ENCODE measurements at regions not wholly inside any gene's neighbourhood (a gene's known extent, or its start where the extent isn't known, plus 50 kb on each side); places are given as distances from the start of the nearest gene placed in this dataset.
"Not testable (repeated sequence)": the region's sequence is repeated elsewhere in the genome, so short reads cannot be mapped to it uniquely, and the experiment has no call there.

- peaks cover 3% of the 10 kb centered on the region for H3K9me3 Mint-ChIP-seq
- no peak for DNase-seq
- H3K36me3 Mint-ChIP-seq (ENCODE audit: low read depth) = no peaks in the 10 kb centered on the region
- H3K27ac Mint-ChIP-seq = no peak overlapping the region
- CTCF ChIA-PET = interaction anchor here (0.7 kb wide), 1 partner anchor 631 kb away, joined by 3 read pairs; no protein-coding TSS in a partner anchor
- H3K27me3 Mint-ChIP-seq (ENCODE audit: low read depth) = peaks cover 6% of the 10 kb centered on the region
- peaks cover 12% of the 10 kb centered on the region for H3K4me1 Mint-ChIP-seq (ENCODE audit: low read depth)
- intact Hi-C loops (cut with micrococcal nuclease) = loop anchor here (5.0 kb wide), 1 partner anchor 148 kb away; no protein-coding TSS in a partner anchor
- no peak overlapping the region for H3K4me3 Mint-ChIP-seq
Measured at GRCh38 chr13:48583859-48584311, 51.0 kb upstream of the RCBTB2 start.

- intact Hi-C loops (cut with micrococcal nuclease) = no loop called here
- no peaks in the 10 kb centered on the region for H3K36me3 Mint-ChIP-seq (ENCODE audit: low read depth)
- peaks cover 10% of the 10 kb centered on the region for H3K4me1 Mint-ChIP-seq (ENCODE audit: low read depth)
- CTCF ChIA-PET = no interaction called here
- H3K4me3 Mint-ChIP-seq = no peak overlapping the region
- H3K27ac Mint-ChIP-seq = no peak overlapping the region
- no peak for DNase-seq
- H3K9me3 Mint-ChIP-seq = peaks cover 3% of the 10 kb centered on the region
- peaks cover 6% of the 10 kb centered on the region for H3K27me3 Mint-ChIP-seq (ENCODE audit: low read depth)
Measured at GRCh38 chr13:48585456-48585840, 52.6 kb upstream of the RCBTB2 start.

DNA sequence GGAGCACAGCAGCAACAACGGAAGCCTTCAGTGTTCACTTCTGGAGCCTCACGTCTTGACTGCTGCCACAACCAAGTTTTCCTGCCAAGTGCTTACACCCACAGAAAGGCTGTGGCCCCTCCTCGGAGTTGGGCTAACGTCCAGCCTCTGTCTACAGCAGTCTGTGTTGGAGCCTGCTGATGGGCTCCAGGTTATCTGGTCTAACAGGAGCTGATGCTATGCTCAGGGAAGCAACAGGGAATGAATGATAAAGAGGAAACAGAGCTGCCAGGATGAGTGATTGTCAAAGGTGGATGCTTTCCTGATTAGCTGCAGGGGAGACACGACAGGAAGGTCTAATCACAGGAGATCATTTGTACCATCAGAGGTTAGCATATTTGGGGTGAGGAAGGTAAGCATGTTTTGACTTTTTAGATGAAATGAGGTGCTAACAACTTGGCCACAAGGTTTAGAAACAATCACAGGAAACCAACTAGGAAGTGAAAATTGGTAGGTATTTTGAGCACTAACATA lies 53.8 kb upstream of the RCBTB2 start:
- Mint-ChIP-seq H3K4me3 (no peak overlapping the region), H3K27ac (no peak overlapping the region), H3K4me1 (ENCODE audit: low read depth) (peaks cover 10% of the 10 kb centered on the region), H3K36me3 (ENCODE audit: low read depth) (no peaks in the 10 kb centered on the region), H3K27me3 (ENCODE audit: low read depth) (peaks cover 6% of the 10 kb centered on the region), H3K9me3 (no peaks in the 10 kb centered on the region)
- no peak for DNase-seq
- intact Hi-C loops (cut with micrococcal nuclease) = no loop called here
- CTCF ChIA-PET = interaction anchor here (0.9 kb wide), 1 partner anchor 182 kb away, joined by 3 read pairs; no protein-coding TSS in a partner anchor

DNA sequence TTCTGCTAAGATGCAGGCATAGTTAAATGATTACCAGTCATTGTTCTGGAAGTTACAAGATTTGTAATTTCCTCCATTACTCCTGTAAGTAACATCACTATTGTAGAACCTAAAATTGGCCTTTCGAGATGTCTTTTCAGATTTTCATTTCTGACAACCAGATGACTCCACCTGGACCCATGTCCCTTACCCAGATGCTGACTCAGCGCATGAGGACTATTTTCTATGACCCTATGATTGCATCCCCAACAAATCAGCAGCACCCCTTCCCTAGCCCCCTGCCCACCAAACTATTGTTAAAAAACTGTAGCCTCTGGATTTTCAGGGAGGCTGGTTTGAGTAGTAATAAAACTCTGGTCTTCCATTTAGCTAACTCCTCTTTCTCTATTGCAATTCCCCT lies 55.2 kb upstream of the RCBTB2 start:
- intact Hi-C loops (cut with micrococcal nuclease) = no loop called here
- Mint-ChIP-seq H3K36me3 (ENCODE audit: low read depth) (no peaks in the 10 kb centered on the region), H3K4me1 (ENCODE audit: low read depth) (peaks cover 10% of the 10 kb centered on the region), H3K27ac (no peak overlapping the region), H3K9me3 (no peaks in the 10 kb centered on the region), H3K27me3 (ENCODE audit: low read depth) (peaks cover 3% of the 10 kb centered on the region), H3K4me3 (no peak overlapping the region)
- no peak for DNase-seq
- CTCF ChIA-PET = interaction anchor here (1.1 kb wide), 1 partner anchor 8 kb away, joined by 4 read pairs; no protein-coding TSS in a partner anchor

DNA sequence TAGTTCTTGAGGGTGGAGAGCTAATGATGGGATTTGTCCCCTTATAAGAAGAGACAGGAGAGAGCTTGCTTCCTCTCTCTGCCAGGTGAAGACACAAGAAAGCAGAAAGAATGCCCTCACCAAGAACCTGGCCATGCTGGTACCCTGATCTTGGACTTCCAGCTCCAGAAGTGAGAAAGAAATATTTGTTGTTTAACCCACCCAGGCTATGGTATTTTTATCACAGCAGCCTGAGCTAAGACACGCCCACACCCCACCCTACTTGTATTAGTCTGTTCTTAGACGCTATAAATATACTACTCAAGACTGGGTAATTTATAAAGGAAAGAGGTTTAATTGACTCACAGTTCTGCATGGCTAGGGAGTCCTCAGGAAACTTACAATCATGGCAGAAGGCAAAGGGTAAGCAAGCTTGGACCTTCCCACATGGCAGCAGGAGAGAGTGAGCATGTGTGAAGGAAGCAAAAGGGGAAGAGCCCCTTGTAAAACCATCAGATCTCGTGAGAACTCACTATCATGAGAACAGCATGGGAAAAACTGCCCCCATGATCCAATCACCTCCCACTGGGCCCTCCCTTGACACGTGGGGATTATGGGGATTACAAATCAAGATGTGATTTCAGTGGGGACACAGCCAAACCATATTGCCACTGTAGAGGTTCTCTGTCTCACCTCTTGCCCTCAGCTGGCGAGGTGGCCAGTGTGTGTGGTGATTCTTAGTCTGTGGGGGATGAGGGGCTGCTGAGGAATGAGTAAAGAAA lies 57.4 kb upstream of the RCBTB2 start:
- no peaks in the 10 kb centered on the region for H3K27me3 Mint-ChIP-seq (ENCODE audit: low read depth)
- CTCF ChIA-PET = interaction anchor here (0.6 to 1.4 kb wide), 2 partner anchors 10 to 15 kb away, joined by 3 to 6 read pairs; no protein-coding TSS in a partner anchor
- H3K9me3 Mint-ChIP-seq = no peaks in the 10 kb centered on the region
- peaks cover 10% of the 10 kb centered on the region for H3K4me1 Mint-ChIP-seq (ENCODE audit: low read depth)
- H3K4me3 Mint-ChIP-seq = no peak overlapping the region
- DNase-seq = no peak
- H3K27ac Mint-ChIP-seq = no peak overlapping the region
- intact Hi-C loops (cut with micrococcal nuclease) = loop anchor here (10.0 kb wide), 1 partner anchor 796 kb away; no protein-coding TSS in a partner anchor
- H3K36me3 Mint-ChIP-seq (ENCODE audit: low read depth) = no peaks in the 10 kb centered on the region

- not testable (repeated sequence) for DNase-seq; H3K4me3 Mint-ChIP-seq; H3K9me3 Mint-ChIP-seq; H3K4me1 Mint-ChIP-seq (ENCODE audit: low read depth); H3K27ac Mint-ChIP-seq; H3K27me3 Mint-ChIP-seq (ENCODE audit: low read depth); H3K36me3 Mint-ChIP-seq (ENCODE audit: low read depth)
- CTCF ChIA-PET = interaction anchor here (0.9 to 1.4 kb wide), 2 partner anchors 11 to 12 kb away, joined by 3 to 6 read pairs; no protein-coding TSS in a partner anchor
- intact Hi-C loops (cut with micrococcal nuclease) = loop anchor here (10.0 kb wide), 1 partner anchor 796 kb away; no protein-coding TSS in a partner anchor
Measured at GRCh38 chr13:48591124-48591872, 58.4 kb upstream of the RCBTB2 start.

DNA sequence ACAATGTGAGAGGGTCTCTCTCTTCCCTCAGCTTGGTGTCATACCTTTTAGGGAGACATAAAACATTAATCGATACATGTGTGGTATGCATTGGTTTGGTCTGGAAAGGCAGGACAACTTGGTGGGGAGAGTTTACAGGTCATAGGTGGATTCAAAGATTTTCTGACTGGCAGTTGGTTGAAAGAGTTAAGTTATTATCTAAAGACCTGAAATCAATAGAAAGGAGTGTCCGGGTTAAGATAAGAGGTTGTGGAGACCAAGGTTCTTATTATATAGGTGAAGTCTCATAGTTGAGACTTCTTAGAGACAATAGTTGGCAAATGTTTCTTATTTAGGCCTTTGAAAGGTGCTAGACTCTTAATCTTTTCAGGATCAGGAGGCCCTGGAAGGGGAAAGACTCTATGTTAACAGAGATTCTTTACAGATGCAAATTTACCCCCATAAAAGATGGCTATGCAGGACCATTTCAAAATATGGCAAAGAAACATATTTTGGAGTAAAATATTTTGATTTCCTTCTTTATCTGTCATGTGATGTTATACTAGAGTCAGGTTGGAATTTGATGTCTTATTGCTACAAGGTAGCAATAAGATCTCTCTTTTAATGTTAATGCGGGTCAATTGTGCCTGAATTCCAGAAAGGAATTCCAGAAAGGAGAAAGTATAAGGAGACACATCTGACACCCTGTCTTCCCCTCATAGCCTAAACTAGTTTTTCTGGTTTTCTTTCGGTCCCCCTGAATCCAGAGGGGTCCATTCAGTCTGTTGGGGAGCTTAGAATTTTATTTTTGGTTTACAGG lies 59.2 kb upstream of the RCBTB2 start:
- intact Hi-C loops (cut with micrococcal nuclease) = loop anchor here (10.0 kb wide), 1 partner anchor 797 kb away; no protein-coding TSS in a partner anchor
- Mint-ChIP-seq H3K27me3 (ENCODE audit: low read depth) (no peaks in the 10 kb centered on the region), H3K9me3 (no peaks in the 10 kb centered on the region), H3K4me3 (no peak overlapping the region), H3K27ac (no peak overlapping the region), H3K4me1 (ENCODE audit: low read depth) (no peaks in the 10 kb centered on the region), H3K36me3 (ENCODE audit: low read depth) (no peaks in the 10 kb centered on the region)
- CTCF ChIA-PET = interaction anchor here (0.8 to 2.8 kb wide), 4 partner anchors 12 to 260 kb away, joined by 3 to 22 read pairs (median 4); no protein-coding TSS in a partner anchor
- DNase-seq = no peak

DNA sequence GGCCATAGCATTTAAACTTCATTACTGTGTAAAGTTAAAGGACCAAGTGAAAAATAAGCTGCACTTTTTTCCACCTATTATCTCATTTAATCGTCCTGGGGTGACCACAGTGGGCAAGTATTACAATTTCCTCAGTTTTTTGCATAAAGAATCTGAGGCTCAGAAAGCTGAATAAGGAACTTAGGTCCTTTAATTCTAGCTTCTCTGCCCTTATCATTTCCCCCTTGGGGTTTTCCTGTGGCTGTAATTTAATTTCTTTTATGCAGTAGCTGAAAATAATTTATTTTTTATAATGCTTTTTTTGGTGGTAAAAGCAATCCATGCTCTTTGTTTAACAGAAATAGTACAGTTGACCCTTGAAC lies 59.8 kb upstream of the RCBTB2 start:
- H3K4me3 Mint-ChIP-seq = no peak overlapping the region

GRCh38 chr13:48593536-48593935 lies 60.2 kb upstream of the CYSLTR2 start:
- H3K9me3 Mint-ChIP-seq = no peaks in the 10 kb centered on the region
- H3K36me3 Mint-ChIP-seq (ENCODE audit: low read depth) = no peaks in the 10 kb centered on the region
- intact Hi-C loops (cut with micrococcal nuclease) = loop anchor here (10.0 kb wide), 1 partner anchor 799 kb away; no protein-coding TSS in a partner anchor
- CTCF ChIA-PET = interaction anchor here (0.9 to 2.8 kb wide), 5 partner anchors 138 to 261 kb away, joined by 3 to 22 read pairs (median 8); no protein-coding TSS in a partner anchor
- H3K4me3 Mint-ChIP-seq = no peak overlapping the region
- no peak overlapping the region for H3K27ac Mint-ChIP-seq
- no peaks in the 10 kb centered on the region for H3K4me1 Mint-ChIP-seq (ENCODE audit: low read depth)
- no peak for DNase-seq
- no peaks in the 10 kb centered on the region for H3K27me3 Mint-ChIP-seq (ENCODE audit: low read depth)

More for the DNA sequence above, 59.8 kb upstream of the RCBTB2 start:
- Mint-ChIP-seq H3K27me3 (ENCODE audit: low read depth) (no peaks in the 10 kb centered on the region), H3K36me3 (ENCODE audit: low read depth) (no peaks in the 10 kb centered on the region), H3K9me3 (no peaks in the 10 kb centered on the region), H3K4me1 (ENCODE audit: low read depth) (no peaks in the 10 kb centered on the region), H3K27ac (no peak overlapping the region)
- intact Hi-C loops (cut with micrococcal nuclease) = loop anchor here (10.0 kb wide), 1 partner anchor 798 kb away; no protein-coding TSS in a partner anchor
- DNase-seq = no peak
- CTCF ChIA-PET = interaction anchor here (0.6 to 2.8 kb wide), 4 partner anchors 139 to 260 kb away, joined by 3 to 22 read pairs (median 3); no protein-coding TSS in a partner anchor

DNA sequence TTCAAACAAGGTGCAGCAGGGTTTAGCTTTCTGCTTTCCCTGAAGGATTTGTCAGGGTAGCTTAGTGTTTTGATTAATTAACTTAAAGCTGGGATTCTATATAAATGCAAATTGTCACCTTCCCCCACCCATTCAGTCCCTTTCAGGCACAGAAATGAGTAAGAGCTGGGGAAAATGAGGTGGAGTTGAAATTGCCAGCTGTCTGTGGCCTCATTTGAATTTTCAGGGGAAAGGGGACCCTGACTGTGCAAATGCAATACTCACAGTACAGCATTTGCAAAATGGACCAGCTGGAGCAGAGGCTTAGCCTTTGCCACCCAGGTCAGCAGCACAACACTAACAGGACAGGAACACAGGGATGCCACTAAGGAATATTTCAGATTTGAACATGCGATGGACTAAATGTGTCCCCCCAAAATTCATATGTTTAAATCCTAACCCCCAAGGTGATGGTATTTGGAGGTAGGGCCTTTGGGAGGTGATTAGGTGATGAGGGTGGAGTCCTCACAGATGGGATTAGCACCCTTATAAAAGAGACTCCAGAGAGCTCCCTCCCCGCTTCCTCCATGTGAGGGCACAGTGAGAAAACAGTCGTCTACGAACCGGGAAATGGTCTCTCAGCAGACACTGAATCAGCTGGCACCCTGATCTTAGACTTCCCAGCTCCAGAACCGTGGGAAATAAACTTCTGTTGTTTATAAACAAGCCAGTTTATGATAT lies 59.5 kb upstream of the CYSLTR2 start:
- intact Hi-C loops (cut with micrococcal nuclease) = loop anchor here (2.0 to 10.0 kb wide), 2 partner anchors 59 to 799 kb away; partner anchors contain the start of gene CYSLTR2
- Mint-ChIP-seq H3K4me1 (ENCODE audit: low read depth) (no peaks in the 10 kb centered on the region), H3K36me3 (ENCODE audit: low read depth) (no peaks in the 10 kb centered on the region), H3K27ac (no peak overlapping the region), H3K4me3 (no peak overlapping the region), H3K27me3 (ENCODE audit: low read depth) (no peaks in the 10 kb centered on the region), H3K9me3 (no peaks in the 10 kb centered on the region)
- CTCF ChIA-PET = interaction anchor here (0.9 to 2.8 kb wide), 7 partner anchors 137 to 465 kb away, joined by 3 to 22 read pairs (median 8); no protein-coding TSS in a partner anchor
- no peak for DNase-seq

Data from activated naive CD4-positive, alpha-beta T cell treated with anti-CD3 and anti-CD28 coated beads for 36 hours (primary cell).